ENCODE measurements at regions not wholly inside any gene's neighbourhood (a gene's known extent, or its start where the extent isn't known, plus 50 kb on each side); places are given as distances from the start of the nearest gene placed in this dataset.

- TF ChIP-seq POLR2AphosphoS5 (IDR thresholded peaks at IDR 0.05) (no peak), CTCF (IDR thresholded peaks at IDR 0.05) (no peak)
Measured at GRCh38 chr7:101736084-101736483, 81.3 kb upstream of the CUX1 start.

All from esophagus muscularis mucosa (tissue), 3 donors.